Tibial nerve (tissue), 4 donors: ENCODE measurements at regions not wholly inside any gene's neighbourhood (a gene's known extent, or its start where the extent isn't known, plus 50 kb on each side); places are given as distances from the start of the nearest gene placed in this dataset.

Experiments
- EP300 ChIP-seq, 2 donors: sonication (generic); formaldehyde crosslinking; IDR thresholded peaks; one replicate each; pipeline ENCODE4 v1.6.1; 2017; ENCODE audit warnings: antibody characterized with exemption in 2 of 2, mild to moderate bottlenecking in 1 of 2
- POLR2A ChIP-seq, 2 donors: fragments of 450-650 bp; IDR thresholded peaks; one replicate each; pipeline ENCODE4 v1.6.1; 2017; ENCODE audit warnings: antibody characterized with exemption in 2 of 2, mild to moderate bottlenecking in 2 of 2, moderate library complexity in 2 of 2
- TF ChIP-seq, protein P1 (sequence below), 5 experiments: fragments of 200-600 bp in 3 of 5; fragments of 450-650 bp in 2 of 5; sonication (generic) in 3 of 5; IDR thresholded peaks; one replicate each; pipeline ENCODE4 v1.5.1; 2016 to 2019; ENCODE audit warnings: antibody characterized with exemption in 5 of 5, mild to moderate bottlenecking in 3 of 5, moderate library complexity in 2 of 5

GRCh38 chr2:180828756-180829155 is 151.6 kb upstream of the UBE2E3 start:
- TF ChIP-seq, protein P1, sequence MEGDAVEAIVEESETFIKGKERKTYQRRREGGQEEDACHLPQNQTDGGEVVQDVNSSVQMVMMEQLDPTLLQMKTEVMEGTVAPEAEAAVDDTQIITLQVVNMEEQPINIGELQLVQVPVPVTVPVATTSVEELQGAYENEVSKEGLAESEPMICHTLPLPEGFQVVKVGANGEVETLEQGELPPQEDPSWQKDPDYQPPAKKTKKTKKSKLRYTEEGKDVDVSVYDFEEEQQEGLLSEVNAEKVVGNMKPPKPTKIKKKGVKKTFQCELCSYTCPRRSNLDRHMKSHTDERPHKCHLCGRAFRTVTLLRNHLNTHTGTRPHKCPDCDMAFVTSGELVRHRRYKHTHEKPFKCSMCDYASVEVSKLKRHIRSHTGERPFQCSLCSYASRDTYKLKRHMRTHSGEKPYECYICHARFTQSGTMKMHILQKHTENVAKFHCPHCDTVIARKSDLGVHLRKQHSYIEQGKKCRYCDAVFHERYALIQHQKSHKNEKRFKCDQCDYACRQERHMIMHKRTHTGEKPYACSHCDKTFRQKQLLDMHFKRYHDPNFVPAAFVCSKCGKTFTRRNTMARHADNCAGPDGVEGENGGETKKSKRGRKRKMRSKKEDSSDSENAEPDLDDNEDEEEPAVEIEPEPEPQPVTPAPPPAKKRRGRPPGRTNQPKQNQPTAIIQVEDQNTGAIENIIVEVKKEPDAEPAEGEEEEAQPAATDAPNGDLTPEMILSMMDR (IDR thresholded peaks at IDR 0.05): no peak
- TF ChIP-seq POLR2A (IDR thresholded peaks at IDR 0.05) (no peak), EP300 (IDR thresholded peaks at IDR 0.05) (no peak)
